K562 (cell line): ENCODE measurements at regions not wholly inside any gene's neighbourhood (a gene's known extent, or its start where the extent isn't known, plus 50 kb on each side); places are given as distances from the start of the nearest gene placed in this dataset.

Source experiments
- ATAC-seq: fragments of 200-7000 bp; cut with Tn5 transposase; 3 replicates; pipeline ENCODE4 v1.9.1; 2020; ENCODE audit warnings: moderate library complexity
- BruUV-seq: library from RNA; stranded (reverse); fragments of 400-500 nt; replicated peaks from 2 replicates; lab custom pipeline; 2021; lab: Mats Ljungman, UMichigan
- CTCF ChIA-PET: fragments of 300-600 bp; formaldehyde crosslinking; extraction: SDS; loops from one replicate; lab custom pipeline; 2021; ENCODE audit warnings: low intra/inter-chr PET ratio; lab: Yijun Ruan, JAX
- POLR2A ChIA-PET: fragments of 300-600, 350-650 bp; sonication (Branson Sonifier 250); formaldehyde crosslinking; extraction: SDS; loops from one replicate; lab custom pipeline; 2021; ENCODE audit warnings: antibody characterized with exemption, inconsistent platforms; lab: Yijun Ruan, JAX
- DNase-seq, 4 experiments: peaks; one replicate each; pipeline versions ENCODE4 v3.0.0 to v3.0.0-alpha.2; 2011 to 2018; ENCODE audit warnings: low spot score in 3 of 4, mixed read lengths in 3 of 4; ENCODE audit errors: extremely low read depth in 1 of 4
- FAIRE-seq: peaks from 2 replicates; lab custom pipeline; 2011; peaks lifted over from hg19 to GRCh38; lab: Jason Lieb, UNC
- H2AFZ ChIP-seq: 2 replicates; pipeline ENCODE4 v1.6.0; 2011; ENCODE audit warnings: low read depth, low read length, control low read depth, inconsistent platforms
- H3K27ac ChIP-seq: fragments of 200-600 bp; 3 replicates; pipeline ENCODE4 v1.8.0; 2011; ENCODE audit warnings: low read depth, mild to moderate bottlenecking, control low read depth, inconsistent platforms, low read length, moderate library complexity, mixed read lengths; ENCODE audit errors: extremely low read depth
- H3K27me3 ChIP-seq, 2 experiments: fragments of 300-600 bp in 1 of 2; 2 replicates in 1 of 2; 3 replicates in 1 of 2; pipeline versions ENCODE4 v1.6.0 to v1.8.0; 2011; ENCODE audit warnings: inconsistent platforms in 2 of 2, low read length in 2 of 2, mild to moderate bottlenecking in 1 of 2, mixed read lengths in 1 of 2, moderate library complexity in 1 of 2; ENCODE audit not compliant: control insufficient read depth in 2 of 2, insufficient read depth in 2 of 2
- H3K36me3 ChIP-seq: fragments of 300-600 bp; 3 replicates; pipeline ENCODE4 v1.8.0; 2011; ENCODE audit warnings: mild to moderate bottlenecking, low read length, inconsistent platforms; ENCODE audit not compliant: control insufficient read depth, insufficient read depth
- H3K4me1 ChIP-seq, 2 experiments: fragments of 200-600 bp in 1 of 2; replicated peaks in 1 of 2; 2 replicates in 1 of 2; 3 replicates in 1 of 2; pipeline versions ENCODE4 v1.5.1 to v1.8.0; 2011; ENCODE audit warnings: inconsistent platforms in 2 of 2, low read length in 2 of 2, mild to moderate bottlenecking in 1 of 2, mixed read lengths in 1 of 2, moderate library complexity in 1 of 2; ENCODE audit not compliant: control insufficient read depth in 2 of 2, insufficient read depth in 2 of 2
- H3K4me2 ChIP-seq: 2 replicates; pipeline ENCODE4 v1.6.1; 2011; ENCODE audit warnings: low read length, control low read depth, inconsistent platforms, mixed read lengths; ENCODE audit not compliant: insufficient read depth
- H3K4me3 ChIP-seq: fragments of 200-600 bp; sonication (generic), shearing (Covaris generic); 2 replicates; pipeline ENCODE4 v1.5.1; 2016; ENCODE audit warnings: control low read depth, inconsistent platforms
- H3K79me2 ChIP-seq: fragments of 200-600 bp; 3 replicates; pipeline ENCODE4 v1.8.0; 2011; ENCODE audit warnings: low read length, inconsistent platforms; ENCODE audit not compliant: control insufficient read depth, insufficient read depth
- H3K9ac ChIP-seq, 2 experiments: 2 replicates each; pipeline versions ENCODE4 v1.6.0 to v1.6.1; 2011; ENCODE audit warnings: low read depth in 2 of 2, low read length in 2 of 2, control low read depth in 1 of 2, inconsistent platforms in 1 of 2, mild to moderate bottlenecking in 1 of 2, mixed read lengths in 1 of 2; ENCODE audit not compliant: insufficient read depth in 1 of 2
- H3K9me1 ChIP-seq: one replicate; pipeline ENCODE4 v1.6.0; 2011; ENCODE audit warnings: inconsistent platforms, mild to moderate bottlenecking, low read length, moderate library complexity; ENCODE audit not compliant: control insufficient read depth, insufficient read depth
- H3K9me3 ChIP-seq: replicated peaks from 2 replicates; pipeline ENCODE4 v1.5.1; 2011; ENCODE audit warnings: low read depth, low read length, inconsistent platforms; ENCODE audit not compliant: control insufficient read depth, insufficient read depth
- H4K20me1 ChIP-seq: replicated peaks from 2 replicates; pipeline ENCODE4 v1.6.1; 2011; ENCODE audit warnings: low read length, inconsistent platforms, mixed read lengths; ENCODE audit not compliant: control insufficient read depth, insufficient read depth
- CBFA2T3 ChIP-seq: fragments of 450-650 bp; IDR thresholded peaks from 2 replicates; pipeline ENCODE4 v1.6.1; 2017
- ELF4 ChIP-seq: fragments of 450-650 bp; formaldehyde crosslinking; IDR thresholded peaks from 2 replicates; pipeline ENCODE4 v1.4.0; 2022; ENCODE audit warnings: missing genetic modification characterization
- ERF ChIP-seq: fragments of 450-650 bp; formaldehyde crosslinking; IDR thresholded peaks from 2 replicates; pipeline ENCODE4 v1.4.0; 2020; ENCODE audit warnings: mild to moderate bottlenecking, mixed read lengths
- HMG20B ChIP-seq: fragments of 250-450 bp; sonication (Bioruptor Pico); IDR thresholded peaks from 2 replicates; pipeline ENCODE4 v1.5.0; 2021; ENCODE audit warnings: mild to moderate bottlenecking
- IRF2 ChIP-seq: sonication (generic); formaldehyde crosslinking; IDR thresholded peaks from 2 replicates; pipeline ENCODE4 v1.8.1; 2022; ENCODE audit warnings: mild to moderate bottlenecking, missing genetic modification reagents
- JUN ChIP-seq, 2 experiments: sonication (generic) in 1 of 2; formaldehyde crosslinking in 1 of 2; IDR thresholded peaks; 2 replicates each; pipeline versions ENCODE4 v1.6.1 to v1.8.0; 2012 to 2022; ENCODE audit warnings: borderline replicate concordance in 2 of 2, mild to moderate bottlenecking in 2 of 2, improper control_type of control experiment in 1 of 2, low read depth in 1 of 2, low read length in 1 of 2, missing genetic modification reagents in 1 of 2
- ZBED1 ChIP-seq: IDR thresholded peaks from 2 replicates; pipeline ENCODE4 v1.6.1; 2014
- WGBS: fragments of 100-300 bp; shearing (Covaris generic); methylation state at CpG from one replicate; pipeline ENCODE4 v1.1.6; 2016; ENCODE audit warnings: low coverage, mixed read lengths; ENCODE audit not compliant: insufficient coverage; ENCODE audit errors: missing lambda C conversion rate; 5-methylcytosine and 5-hydroxymethylcytosine counted together
- in situ Hi-C: fragments of 300-500 bp; cut with MboI; formaldehyde crosslinking; loops from 4 replicates; pipeline ENCODE4 v1.15.0; 2018; ENCODE audit warnings: inconsistent platforms, mixed read lengths
- intact Hi-C: fragments of 100-400 bp; cut with micrococcal nuclease; formaldehyde crosslinking; loops from 2 replicates; pipeline ENCODE4 v1.14.2; 2022
- TF ChIP-seq, protein P1 (sequence below): sonication (generic); formaldehyde crosslinking; IDR thresholded peaks from 2 replicates; pipeline ENCODE4 v1.8.1; 2023; ENCODE audit warnings: missing genetic modification reagents, mild to moderate bottlenecking, borderline replicate concordance
- TF ChIP-seq, protein P2 (sequence below): fragments of 450-650 bp; IDR thresholded peaks from 2 replicates; pipeline ENCODE4 v1.6.1; 2014; ENCODE audit warnings: low read depth, mild to moderate bottlenecking, moderate library complexity, borderline replicate concordance

DNA sequence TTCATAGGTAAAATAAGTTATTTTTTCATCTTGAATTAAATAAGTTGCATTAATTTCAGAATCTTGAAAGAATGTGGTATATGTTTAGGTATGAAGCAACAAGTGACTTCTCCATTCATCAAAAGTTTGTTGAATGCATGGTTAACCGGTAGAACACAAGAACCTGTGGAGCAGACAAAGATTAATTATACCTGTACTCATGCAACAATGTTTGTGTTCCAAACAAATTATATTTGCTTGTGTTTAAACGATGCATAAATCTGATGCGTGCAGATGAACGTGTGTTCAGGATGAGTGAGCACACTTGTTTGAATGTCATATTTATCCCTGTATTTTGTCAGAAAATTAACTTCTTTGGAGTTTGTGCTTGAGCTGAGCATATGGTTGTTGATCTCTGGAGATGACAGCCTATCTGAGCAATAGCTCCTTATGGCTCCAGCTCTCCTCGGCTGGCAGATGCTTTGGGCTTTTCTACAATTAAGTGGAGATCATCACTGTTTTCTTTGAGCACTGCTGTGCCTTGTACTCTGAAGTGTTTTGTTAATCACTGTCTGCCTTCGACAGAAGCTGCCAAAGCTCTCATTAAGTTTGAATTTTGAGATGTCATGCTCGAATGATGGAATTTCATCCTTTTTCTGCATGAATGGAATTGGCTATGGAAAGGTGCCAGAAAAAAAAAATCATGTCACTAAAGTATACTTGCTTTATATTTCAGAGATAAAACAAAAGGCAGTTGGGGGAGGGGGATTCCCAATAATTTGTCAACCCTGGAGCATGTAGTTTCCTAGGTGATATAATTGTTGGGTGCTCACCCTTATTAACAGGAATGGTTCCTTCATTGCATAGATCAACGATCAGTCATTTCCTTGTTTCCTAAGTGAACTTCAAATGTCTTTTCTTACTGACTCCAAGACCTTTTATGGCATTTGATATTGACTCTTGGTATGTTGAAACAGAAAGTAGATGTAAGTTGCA is 502.5 kb upstream of the ARRDC3 start:
- no peak for FAIRE-seq
- 0% methylated on average over 8 of the region's 8 CpGs for WGBS
- CTCF ChIA-PET: no interaction called here
- in situ Hi-C loops: no loop called here
- Histone ChIP-seq H3K27me3 (no peaks in the 10 kb centered on the region), H3K4me2 (no peak overlapping the region), H3K9me3 (no peaks in the 10 kb centered on the region), H3K79me2 (no peaks in the 10 kb centered on the region), H3K9me1 (no peaks in the 10 kb centered on the region), H2AFZ (no peak overlapping the region), H3K27ac (no peak overlapping the region), H4K20me1 (no peaks in the 10 kb centered on the region), H3K4me3 (no peak overlapping the region), H3K4me1 (no peaks in the 10 kb centered on the region), H3K9ac (no peak overlapping the region), H3K36me3 (no peaks in the 10 kb centered on the region)
- ATAC-seq: no peak
- DNase-seq: no peak
- intact Hi-C loops: no loop called here
- POLR2A ChIA-PET: no interaction called here
- BruUV-seq: no TSS peak
- TF ChIP-seq HMG20B (no peak), ERF (CRISPR knock-in tag) (no peak), ZBED1 (no peak), IRF2 (CRISPR knock-in tag) (no peak), JUN (IDR thresholded peaks at IDR 0.05; ENCODE audit: borderline replicate concordance, low read depth, low read length) (no peak), JUN (CRISPR knock-in tag; IDR thresholded peaks at IDR 0.05; ENCODE audit: borderline replicate concordance) (no peak), ELF4 (no peak), CBFA2T3 (no peak)
- TF ChIP-seq, protein P1, sequence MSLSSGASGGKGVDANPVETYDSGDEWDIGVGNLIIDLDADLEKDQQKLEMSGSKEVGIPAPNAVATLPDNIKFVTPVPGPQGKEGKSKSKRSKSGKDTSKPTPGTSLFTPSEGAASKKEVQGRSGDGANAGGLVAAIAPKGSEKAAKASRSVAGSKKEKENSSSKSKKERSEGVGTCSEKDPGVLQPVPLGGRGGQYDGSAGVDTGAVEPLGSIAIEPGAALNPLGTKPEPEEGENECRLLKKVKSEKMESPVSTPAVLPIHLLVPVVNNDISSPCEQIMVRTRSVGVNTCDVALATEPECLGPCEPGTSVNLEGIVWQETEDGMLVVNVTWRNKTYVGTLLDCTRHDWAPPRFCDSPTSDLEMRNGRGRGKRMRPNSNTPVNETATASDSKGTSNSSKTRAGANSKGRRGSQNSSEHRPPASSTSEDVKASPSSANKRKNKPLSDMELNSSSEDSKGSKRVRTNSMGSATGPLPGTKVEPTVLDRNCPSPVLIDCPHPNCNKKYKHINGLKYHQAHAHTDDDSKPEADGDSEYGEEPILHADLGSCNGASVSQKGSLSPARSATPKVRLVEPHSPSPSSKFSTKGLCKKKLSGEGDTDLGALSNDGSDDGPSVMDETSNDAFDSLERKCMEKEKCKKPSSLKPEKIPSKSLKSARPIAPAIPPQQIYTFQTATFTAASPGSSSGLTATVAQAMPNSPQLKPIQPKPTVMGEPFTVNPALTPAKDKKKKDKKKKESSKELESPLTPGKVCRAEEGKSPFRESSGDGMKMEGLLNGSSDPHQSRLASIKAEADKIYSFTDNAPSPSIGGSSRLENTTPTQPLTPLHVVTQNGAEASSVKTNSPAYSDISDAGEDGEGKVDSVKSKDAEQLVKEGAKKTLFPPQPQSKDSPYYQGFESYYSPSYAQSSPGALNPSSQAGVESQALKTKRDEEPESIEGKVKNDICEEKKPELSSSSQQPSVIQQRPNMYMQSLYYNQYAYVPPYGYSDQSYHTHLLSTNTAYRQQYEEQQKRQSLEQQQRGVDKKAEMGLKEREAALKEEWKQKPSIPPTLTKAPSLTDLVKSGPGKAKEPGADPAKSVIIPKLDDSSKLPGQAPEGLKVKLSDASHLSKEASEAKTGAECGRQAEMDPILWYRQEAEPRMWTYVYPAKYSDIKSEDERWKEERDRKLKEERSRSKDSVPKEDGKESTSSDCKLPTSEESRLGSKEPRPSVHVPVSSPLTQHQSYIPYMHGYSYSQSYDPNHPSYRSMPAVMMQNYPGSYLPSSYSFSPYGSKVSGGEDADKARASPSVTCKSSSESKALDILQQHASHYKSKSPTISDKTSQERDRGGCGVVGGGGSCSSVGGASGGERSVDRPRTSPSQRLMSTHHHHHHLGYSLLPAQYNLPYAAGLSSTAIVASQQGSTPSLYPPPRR (CRISPR knock-in tag): no peak
- TF ChIP-seq, protein P2, sequence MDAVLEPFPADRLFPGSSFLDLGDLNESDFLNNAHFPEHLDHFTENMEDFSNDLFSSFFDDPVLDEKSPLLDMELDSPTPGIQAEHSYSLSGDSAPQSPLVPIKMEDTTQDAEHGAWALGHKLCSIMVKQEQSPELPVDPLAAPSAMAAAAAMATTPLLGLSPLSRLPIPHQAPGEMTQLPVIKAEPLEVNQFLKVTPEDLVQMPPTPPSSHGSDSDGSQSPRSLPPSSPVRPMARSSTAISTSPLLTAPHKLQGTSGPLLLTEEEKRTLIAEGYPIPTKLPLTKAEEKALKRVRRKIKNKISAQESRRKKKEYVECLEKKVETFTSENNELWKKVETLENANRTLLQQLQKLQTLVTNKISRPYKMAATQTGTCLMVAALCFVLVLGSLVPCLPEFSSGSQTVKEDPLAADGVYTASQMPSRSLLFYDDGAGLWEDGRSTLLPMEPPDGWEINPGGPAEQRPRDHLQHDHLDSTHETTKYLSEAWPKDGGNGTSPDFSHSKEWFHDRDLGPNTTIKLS: no peak
